CD14-positive monocyte (primary cell): ENCODE measurements at regions not wholly inside any gene's neighbourhood (a gene's known extent, or its start where the extent isn't known, plus 50 kb on each side); places are given as distances from the start of the nearest gene placed in this dataset.

Source experiments
- DNase-seq, 3 donors: peaks; one replicate each; pipeline ENCODE4 v3.0.0-alpha.2; 2011 to 2022
- H2AFZ ChIP-seq: 2 replicates; pipeline ENCODE4 v1.6.0; 2012; ENCODE audit warnings: mild to moderate bottlenecking, low read depth, low read length, inconsistent platforms; ENCODE audit not compliant: insufficient read depth, poor library complexity, severe bottlenecking
- H3K27ac ChIP-seq, 2 donors: 1 replicate in 1 of 2; 2 replicates in 1 of 2; pipeline ENCODE4 v1.5.1; 2012 to 2013; ENCODE audit warnings: low read length in 2 of 2, control low read depth in 1 of 2, inconsistent platforms in 1 of 2, low read depth in 1 of 2, mild to moderate bottlenecking in 1 of 2
- H3K27me3 ChIP-seq, 2 donors: one replicate each; pipeline versions ENCODE4 v1.6.0 to v1.6.1; 2011 to 2013; ENCODE audit warnings: low read length in 2 of 2; ENCODE audit not compliant: control insufficient read depth in 2 of 2, insufficient read depth in 2 of 2
- H3K36me3 ChIP-seq, 2 donors: replicated peaks in 1 of 2; 1 replicate in 1 of 2; 2 replicates in 1 of 2; pipeline versions ENCODE4 v1.5.1 to v1.6.1; 2012 to 2013; ENCODE audit warnings: low read length in 2 of 2, control low read depth in 1 of 2, inconsistent platforms in 1 of 2, mild to moderate bottlenecking in 1 of 2; ENCODE audit not compliant: insufficient read depth in 2 of 2, control insufficient read depth in 1 of 2
- H3K4me1 ChIP-seq, 2 donors: 1 replicate in 1 of 2; 2 replicates in 1 of 2; pipeline versions ENCODE4 v1.5.1 to v1.6.1; 2012 to 2013; ENCODE audit warnings: low read length in 2 of 2, control low read depth in 1 of 2, inconsistent platforms in 1 of 2, mild to moderate bottlenecking in 1 of 2, moderate library complexity in 1 of 2; ENCODE audit not compliant: insufficient read depth in 2 of 2, control insufficient read depth in 1 of 2
- H3K4me2 ChIP-seq: replicated peaks from 2 replicates; pipeline ENCODE3; 2012; ENCODE audit warnings: low read length, moderate library complexity, mild to moderate bottlenecking; ENCODE audit not compliant: poor library complexity, severe bottlenecking; ENCODE audit errors: extremely low read depth
- H3K4me3 ChIP-seq, 3 experiments: fragments of 200-600 bp in 1 of 3; sonication (generic) in 1 of 3; replicated peaks in 1 of 3; 1 replicate in 2 of 3; 2 replicates in 1 of 3; pipeline ENCODE4 v1.5.1; 2011 to 2013; ENCODE audit warnings: low read length in 3 of 3, mild to moderate bottlenecking in 3 of 3, control low read depth in 2 of 3, low read depth in 2 of 3, inconsistent platforms in 1 of 3, moderate library complexity in 1 of 3
- H3K79me2 ChIP-seq: 2 replicates; pipeline ENCODE4 v1.6.0; 2012; ENCODE audit warnings: mild to moderate bottlenecking, control low read depth, inconsistent platforms, low read length, moderate library complexity; ENCODE audit not compliant: insufficient read depth
- H3K9ac ChIP-seq: 2 replicates; pipeline ENCODE4 v1.6.0; 2017; ENCODE audit warnings: low read length, mild to moderate bottlenecking; ENCODE audit not compliant: insufficient read depth, poor library complexity, severe bottlenecking
- H3K9me3 ChIP-seq, 2 donors: replicated peaks in 1 of 2; 1 replicate in 1 of 2; 2 replicates in 1 of 2; pipeline versions ENCODE4 v1.5.1 to v1.6.1; 2012 to 2013; ENCODE audit warnings: low read length in 2 of 2, control low read depth in 1 of 2; ENCODE audit not compliant: control insufficient read depth in 1 of 2, insufficient read depth in 1 of 2
- H4K20me1 ChIP-seq: 2 replicates; pipeline ENCODE4 v1.6.0; 2012; ENCODE audit warnings: mild to moderate bottlenecking, low read length, control low read depth, moderate library complexity; ENCODE audit not compliant: insufficient read depth
- H3K27ac Mint-ChIP-seq, 7 donors: one replicate each; pipeline ENCODE4 v1.8.0; 2020; ENCODE audit warnings: mild to moderate bottlenecking in 7 of 7, mixed read lengths in 7 of 7, moderate library complexity in 6 of 7, inconsistent platforms in 2 of 7
- H3K27me3 Mint-ChIP-seq, 3 donors: one replicate each; pipeline ENCODE4 v1.8.0; 2021 to 2022; ENCODE audit warnings: low read depth in 3 of 3, mild to moderate bottlenecking in 3 of 3, mixed read lengths in 3 of 3, moderate library complexity in 3 of 3, inconsistent platforms in 1 of 3
- H3K36me3 Mint-ChIP-seq, 2 donors: one replicate each; pipeline ENCODE4 v1.8.0; 2020; ENCODE audit warnings: mixed read lengths in 2 of 2, inconsistent platforms in 1 of 2, mild to moderate bottlenecking in 1 of 2
- H3K4me1 Mint-ChIP-seq: one replicate; pipeline ENCODE4 v1.8.0; 2020; ENCODE audit warnings: mild to moderate bottlenecking, mixed read lengths
- H3K4me3 Mint-ChIP-seq, 2 donors: one replicate each; pipeline ENCODE4 v1.8.0; 2020; ENCODE audit warnings: mild to moderate bottlenecking in 2 of 2, mixed read lengths in 2 of 2, moderate library complexity in 1 of 2
- H3K9me3 Mint-ChIP-seq, 7 donors: one replicate each; pipeline ENCODE4 v1.8.0; 2020 to 2022; ENCODE audit warnings: mixed read lengths in 7 of 7, mild to moderate bottlenecking in 6 of 7, moderate library complexity in 6 of 7, inconsistent platforms in 2 of 7
- WGBS: methylation state at CpG from one replicate; pipeline ENCODE4 v1.1.5; 2013; ENCODE audit warnings: missing lambda C conversion rate; ENCODE audit not compliant: insufficient coverage; 5-methylcytosine and 5-hydroxymethylcytosine counted together
- intact Hi-C, 2 donors: fragments of 100-400 bp; cut with micrococcal nuclease; formaldehyde crosslinking; loops; one replicate each; pipeline versions ENCODE4 v1.15.0 to v1.15.1; 2023
- TF ChIP-seq, protein P1 (sequence below): fragments of 200-600 bp; IDR thresholded peaks from one replicate; pipeline ENCODE4 v1.8.0; 2022; ENCODE audit warnings: antibody characterized with exemption, mild to moderate bottlenecking

GRCh38 chr13:90401150-90401549 is 946.3 kb upstream of the MIR17HG start:
- Histone ChIP-seq H3K79me2 (no peaks in the 10 kb centered on the region), H4K20me1 (no peaks in the 10 kb centered on the region), H3K4me3 (no peak overlapping the region), H3K27me3 (no peaks in the 10 kb centered on the region), H3K9ac (no peak overlapping the region), H3K4me1 (no peaks in the 10 kb centered on the region), H2AFZ (no peak overlapping the region), H3K36me3 (no peaks in the 10 kb centered on the region), H3K9me3 (peaks cover 25 to 29% of the 10 kb centered on the region in 2 donors), H3K27ac (no peak overlapping the region), H3K4me2 (no peak overlapping the region)
- intact Hi-C loops, result no loop called here
- Mint-ChIP-seq H3K27ac (no peak overlapping the region), H3K27me3 (no peaks in the 10 kb centered on the region), H3K4me1 (no peaks in the 10 kb centered on the region), H3K36me3 (no peaks in the 10 kb centered on the region), H3K4me3 (no peak overlapping the region), H3K9me3 (peaks cover 2 to 24% (median 15%) of the 10 kb centered on the region in 7 donors)
- TF ChIP-seq, protein P1, sequence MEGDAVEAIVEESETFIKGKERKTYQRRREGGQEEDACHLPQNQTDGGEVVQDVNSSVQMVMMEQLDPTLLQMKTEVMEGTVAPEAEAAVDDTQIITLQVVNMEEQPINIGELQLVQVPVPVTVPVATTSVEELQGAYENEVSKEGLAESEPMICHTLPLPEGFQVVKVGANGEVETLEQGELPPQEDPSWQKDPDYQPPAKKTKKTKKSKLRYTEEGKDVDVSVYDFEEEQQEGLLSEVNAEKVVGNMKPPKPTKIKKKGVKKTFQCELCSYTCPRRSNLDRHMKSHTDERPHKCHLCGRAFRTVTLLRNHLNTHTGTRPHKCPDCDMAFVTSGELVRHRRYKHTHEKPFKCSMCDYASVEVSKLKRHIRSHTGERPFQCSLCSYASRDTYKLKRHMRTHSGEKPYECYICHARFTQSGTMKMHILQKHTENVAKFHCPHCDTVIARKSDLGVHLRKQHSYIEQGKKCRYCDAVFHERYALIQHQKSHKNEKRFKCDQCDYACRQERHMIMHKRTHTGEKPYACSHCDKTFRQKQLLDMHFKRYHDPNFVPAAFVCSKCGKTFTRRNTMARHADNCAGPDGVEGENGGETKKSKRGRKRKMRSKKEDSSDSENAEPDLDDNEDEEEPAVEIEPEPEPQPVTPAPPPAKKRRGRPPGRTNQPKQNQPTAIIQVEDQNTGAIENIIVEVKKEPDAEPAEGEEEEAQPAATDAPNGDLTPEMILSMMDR, result no peak
- DNase-seq, result no peak

DNA sequence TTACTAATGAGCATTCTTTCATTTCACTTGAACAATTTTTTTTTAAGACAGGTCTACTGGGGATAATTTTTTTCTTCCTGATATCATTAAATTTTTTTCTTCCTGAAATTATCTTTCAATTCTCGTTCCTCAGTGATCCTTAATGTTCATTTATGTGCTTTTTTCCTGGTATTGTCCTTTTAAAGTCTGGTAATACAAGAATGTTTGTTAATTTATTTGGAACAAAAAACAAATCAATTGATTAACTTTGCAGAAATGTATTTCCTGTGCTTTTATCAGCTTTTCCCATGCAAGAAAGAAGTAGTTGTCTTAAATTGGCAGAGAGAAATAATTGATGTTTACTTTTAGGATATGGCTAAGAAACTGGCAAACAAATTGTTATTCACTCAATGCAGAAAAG is 945.4 kb upstream of the MIR17HG start:
- Histone ChIP-seq H3K79me2 (no peaks in the 10 kb centered on the region), H3K9me3 (peaks cover 25 to 29% of the 10 kb centered on the region in 2 donors), H3K36me3 (no peaks in the 10 kb centered on the region), H4K20me1 (no peaks in the 10 kb centered on the region), H2AFZ (no peak overlapping the region), H3K4me1 (no peaks in the 10 kb centered on the region), H3K9ac (no peak overlapping the region), H3K4me2 (no peak overlapping the region), H3K27me3 (no peaks in the 10 kb centered on the region), H3K4me3 (no peak overlapping the region), H3K27ac (no peak overlapping the region)
- Mint-ChIP-seq H3K36me3 (no peaks in the 10 kb centered on the region), H3K27ac (no peak overlapping the region), H3K9me3 (peaks cover 2 to 24% (median 15%) of the 10 kb centered on the region in 7 donors), H3K4me1 (no peaks in the 10 kb centered on the region), H3K4me3 (no peak overlapping the region), H3K27me3 (no peaks in the 10 kb centered on the region)
- DNase-seq, result no peak
- intact Hi-C loops, result no loop called here
- no CpG with 5 or more reads among the region's 1 CpG for WGBS
- TF ChIP-seq, protein P1, result no peak
